NB4 (cell line): ENCODE measurements at regions not wholly inside any gene's neighbourhood (a gene's known extent, or its start where the extent isn't known, plus 50 kb on each side); places are given as distances from the start of the nearest gene placed in this dataset.

Experiments
- POLR2A ChIP-seq: IDR thresholded peaks from 2 replicates; pipeline ENCODE4 v1.6.1; 2011; ENCODE audit warnings: mild to moderate bottlenecking; ENCODE audit not compliant: insufficient read length; ENCODE audit errors: extremely low read depth
- TF ChIP-seq, protein P1 (sequence below): IDR thresholded peaks from one replicate; pipeline ENCODE4 v1.5.1; 2012; ENCODE audit warnings: low read depth, low read length

DNA sequence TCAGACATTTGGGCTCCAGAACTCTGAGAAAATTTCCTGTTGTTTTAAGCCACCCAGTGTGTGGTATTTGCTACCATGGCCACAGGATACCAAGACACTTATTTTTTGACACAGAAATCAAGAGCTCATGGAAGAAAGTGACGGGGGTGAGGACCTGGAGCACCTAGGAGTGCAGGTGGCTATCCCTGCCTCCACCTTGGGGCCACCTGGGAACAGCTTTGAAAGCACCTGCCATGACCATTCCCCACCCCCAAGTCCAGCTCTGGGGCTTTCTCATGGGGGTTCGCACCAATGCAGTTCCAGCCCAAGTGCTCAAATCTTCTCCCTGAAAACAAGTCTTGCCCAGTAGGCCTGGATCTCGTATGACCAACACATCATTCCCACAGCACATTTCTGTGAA, 214.9 kb upstream of the IRX1 start:
- TF ChIP-seq, protein P1, sequence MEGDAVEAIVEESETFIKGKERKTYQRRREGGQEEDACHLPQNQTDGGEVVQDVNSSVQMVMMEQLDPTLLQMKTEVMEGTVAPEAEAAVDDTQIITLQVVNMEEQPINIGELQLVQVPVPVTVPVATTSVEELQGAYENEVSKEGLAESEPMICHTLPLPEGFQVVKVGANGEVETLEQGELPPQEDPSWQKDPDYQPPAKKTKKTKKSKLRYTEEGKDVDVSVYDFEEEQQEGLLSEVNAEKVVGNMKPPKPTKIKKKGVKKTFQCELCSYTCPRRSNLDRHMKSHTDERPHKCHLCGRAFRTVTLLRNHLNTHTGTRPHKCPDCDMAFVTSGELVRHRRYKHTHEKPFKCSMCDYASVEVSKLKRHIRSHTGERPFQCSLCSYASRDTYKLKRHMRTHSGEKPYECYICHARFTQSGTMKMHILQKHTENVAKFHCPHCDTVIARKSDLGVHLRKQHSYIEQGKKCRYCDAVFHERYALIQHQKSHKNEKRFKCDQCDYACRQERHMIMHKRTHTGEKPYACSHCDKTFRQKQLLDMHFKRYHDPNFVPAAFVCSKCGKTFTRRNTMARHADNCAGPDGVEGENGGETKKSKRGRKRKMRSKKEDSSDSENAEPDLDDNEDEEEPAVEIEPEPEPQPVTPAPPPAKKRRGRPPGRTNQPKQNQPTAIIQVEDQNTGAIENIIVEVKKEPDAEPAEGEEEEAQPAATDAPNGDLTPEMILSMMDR = no peak
- TF ChIP-seq POLR2A = no peak
